BE2C (cell line): ENCODE measurements at regions not wholly inside any gene's neighbourhood (a gene's known extent, or its start where the extent isn't known, plus 50 kb on each side); places are given as distances from the start of the nearest gene placed in this dataset.
A peak's percentile ranks its signal among the peaks of the same experiment; 100 is the strongest.
"Not testable (repeated sequence)": the region's sequence is repeated elsewhere in the genome, so short reads cannot be mapped to it uniquely, and the experiment has no call there.

Source experiments
- DNase-seq: peaks from one replicate; pipeline ENCODE4 v3.0.0-alpha.2; 2020
- H3K27me3 ChIP-seq: fragments of 250-450 bp; sonication (Bioruptor Pico); 2 replicates; pipeline ENCODE4 v1.5.1; 2020; ENCODE audit warnings: mild to moderate bottlenecking
- H3K36me3 ChIP-seq: fragments of 250-450 bp; sonication (Bioruptor Pico); 2 replicates; pipeline ENCODE4 v1.5.1; 2020; ENCODE audit warnings: mild to moderate bottlenecking
- H3K4me1 ChIP-seq: fragments of 250-450 bp; sonication (Bioruptor Pico); 2 replicates; pipeline ENCODE4 v1.5.1; 2020
- H3K4me3 ChIP-seq: 2 replicates; pipeline ENCODE4 v1.5.1; 2011; ENCODE audit warnings: low read depth, low read length
- H3K9me3 ChIP-seq: fragments of 250-450 bp; sonication (Bioruptor Pico); 2 replicates; pipeline ENCODE4 v1.5.1; 2020
- CTCF ChIP-seq: IDR thresholded peaks from 2 replicates; pipeline ENCODE4 v1.5.1; 2012; ENCODE audit warnings: mild to moderate bottlenecking, low read depth, low read length

- no peak for TF ChIP-seq CTCF
- Histone ChIP-seq H3K9me3 (no peaks in the 10 kb centered on the region), H3K4me3 (no peak overlapping the region), H3K4me1 (no peaks in the 10 kb centered on the region), H3K27me3 (no peaks in the 10 kb centered on the region), H3K36me3 (no peaks in the 10 kb centered on the region)
- no peak for DNase-seq
Observed at GRCh38 chr6:27854421-27854820, 57.8 kb downstream of the OR2B2 start.

- H3K36me3 ChIP-seq = no peaks in the 10 kb centered on the region; the same call in 1 of the 2 replicates
- no peak overlapping the region for H3K4me3 ChIP-seq
- H3K27me3 ChIP-seq = no peaks in the 10 kb centered on the region
- no peak for DNase-seq
- no peak for TF ChIP-seq CTCF
- H3K4me1 ChIP-seq = no peaks in the 10 kb centered on the region
- H3K9me3 ChIP-seq = no peaks in the 10 kb centered on the region
Observed at GRCh38 chr6:27851440-27851839, 60.8 kb downstream of the OR2B2 start.

- H3K4me3 ChIP-seq, H3K27me3 ChIP-seq, H3K4me1 ChIP-seq, H3K9me3 ChIP-seq, H3K36me3 ChIP-seq, DNase-seq: not testable (repeated sequence)
Observed at GRCh38 chr6:27849001-27849400, 63.2 kb downstream of the OR2B2 start.

- H3K4me3 ChIP-seq = no peak overlapping the region
- no peaks in the 10 kb centered on the region for H3K9me3 ChIP-seq
- no peak for DNase-seq
- H3K36me3 ChIP-seq = no peaks in the 10 kb centered on the region; the same call in 1 of the 2 replicates
- TF ChIP-seq CTCF = no peak
- no peaks in the 10 kb centered on the region for H3K4me1 ChIP-seq
- no peaks in the 10 kb centered on the region for H3K27me3 ChIP-seq
Observed at GRCh38 chr6:27847706-27848105, 64.5 kb downstream of the OR2B2 start.

- Histone ChIP-seq H3K4me1 (no peaks in the 10 kb centered on the region), H3K9me3 (no peaks in the 10 kb centered on the region), H3K36me3 (0 out of 2 replicates have a peak, but pooled peaks cover 2% of the 10 kb centered on the region), H3K27me3 (no peaks in the 10 kb centered on the region), H3K4me3 (peak overlapping the region; percentile 97)
- DNase-seq = no peak
- TF ChIP-seq CTCF = no peak
Observed at GRCh38 chr6:27840572-27840971, 71.6 kb downstream of the OR2B2 start.

- H3K4me3 ChIP-seq = peak overlapping the region; percentile 97
- DNase-seq = peak; percentile 47
- no peaks in the 10 kb centered on the region; the same call in 1 of the 2 replicates for H3K4me1 ChIP-seq
- TF ChIP-seq CTCF = no peak
- 0 out of 2 replicates have a peak, but pooled peaks cover 2% of the 10 kb centered on the region for H3K36me3 ChIP-seq
- H3K27me3 ChIP-seq = no peaks in the 10 kb centered on the region
- no peaks in the 10 kb centered on the region for H3K9me3 ChIP-seq
Observed at GRCh38 chr6:27839626-27840475, 72.3 kb downstream of the OR2B2 start.
